ENCODE measurements at regions not wholly inside any gene's neighbourhood (a gene's known extent, or its start where the extent isn't known, plus 50 kb on each side); places are given as distances from the start of the nearest gene placed in this dataset.

- 56% methylated on average over 4 of the region's 4 CpGs for WGBS, 2 experiments (ENCODE audit: low coverage in 1 of 2, low lambda C conversion rate in 2 of 2, missing lambda C conversion rate in 2 of 2)
- H2AFZ ChIP-seq, result no peak overlapping the region
- H3K79me2 ChIP-seq (ENCODE audit: insufficient read depth), result no peaks in the 10 kb centered on the region
- H3K9me3 ChIP-seq (ENCODE audit: low read depth), result no peaks in the 10 kb centered on the region
- H3K27me3 ChIP-seq (replicated peaks; ENCODE audit: insufficient read depth), result no peaks in the 10 kb centered on the region
- H3K4me1 ChIP-seq (ENCODE audit: insufficient read depth), result no peaks in the 10 kb centered on the region
- TF ChIP-seq EZH2 (IDR thresholded peaks at IDR 0.05; ENCODE audit: insufficient read depth, poor library complexity, severe bottlenecking) (no peak), EZH2phosphoT487 (IDR thresholded peaks at IDR 0.05; ENCODE audit: insufficient read depth, low read depth) (no peak)
- no peak overlapping the region for H3K4me2 ChIP-seq (ENCODE audit: unreplicated experiment)
- no peak for DNase-seq
- H3F3A ChIP-seq (ENCODE audit: insufficient read depth), result no peaks in the 10 kb centered on the region
- in situ Hi-C loops (cut with MboI), result no loop called here
- no peaks in the 10 kb centered on the region for H3K36me3 ChIP-seq (ENCODE audit: low read depth)
- H3K27ac ChIP-seq, result no peak overlapping the region
- no peak overlapping the region for H3K4me3 ChIP-seq
- no peaks in the 10 kb centered on the region for H4K20me1 ChIP-seq (ENCODE audit: insufficient read depth)
- H3K9me2 ChIP-seq (ENCODE audit: insufficient read depth), result peaks cover 3% of the 10 kb centered on the region; the same call in 1 of the 2 replicates
- H3K9ac ChIP-seq, result no peak overlapping the region
Measured at GRCh38 chr4:126361287-126361686, 1046.5 kb downstream of the FAT4 start.

- H3K36me3 ChIP-seq (ENCODE audit: low read depth), result no peaks in the 10 kb centered on the region
- no peaks in the 10 kb centered on the region for H3K4me1 ChIP-seq (ENCODE audit: insufficient read depth)
- H2AFZ ChIP-seq, result no peak overlapping the region
- H3K9ac ChIP-seq, result no peak overlapping the region
- H3K4me2 ChIP-seq (ENCODE audit: unreplicated experiment), result no peak overlapping the region
- H3F3A ChIP-seq (ENCODE audit: insufficient read depth), result no peaks in the 10 kb centered on the region
- H3K27me3 ChIP-seq (replicated peaks; ENCODE audit: insufficient read depth), result no peaks in the 10 kb centered on the region
- WGBS, 2 experiments (ENCODE audit: low coverage in 1 of 2, low lambda C conversion rate in 2 of 2, missing lambda C conversion rate in 2 of 2), result 3 to 33% methylated on average over 1 of the region's 1 CpG
- no peaks in the 10 kb centered on the region for H3K9me3 ChIP-seq (ENCODE audit: low read depth)
- peak; percentile 10 for DNase-seq
- no peaks in the 10 kb centered on the region for H4K20me1 ChIP-seq (ENCODE audit: insufficient read depth)
- no peaks in the 10 kb centered on the region for H3K79me2 ChIP-seq (ENCODE audit: insufficient read depth)
- no peak for TF ChIP-seq EZH2 (IDR thresholded peaks at IDR 0.05; ENCODE audit: insufficient read depth, poor library complexity, severe bottlenecking)
- no peak for TF ChIP-seq EZH2phosphoT487 (IDR thresholded peaks at IDR 0.05; ENCODE audit: insufficient read depth, low read depth)
- H3K27ac ChIP-seq, result no peak overlapping the region
- in situ Hi-C loops (cut with MboI), result no loop called here
- H3K4me3 ChIP-seq, result no peak overlapping the region
- H3K9me2 ChIP-seq (ENCODE audit: insufficient read depth), result 0 out of 2 replicates have a peak, but pooled peaks cover 3% of the 10 kb centered on the region
Measured at GRCh38 chr4:126364311-126364911, 1049.7 kb downstream of the FAT4 start.

- no peak overlapping the region for H3K4me3 ChIP-seq
- no peak overlapping the region for H3K27ac ChIP-seq
- H3K9ac ChIP-seq, result no peak overlapping the region
- H3F3A ChIP-seq (ENCODE audit: insufficient read depth), result no peaks in the 10 kb centered on the region
- TF ChIP-seq EZH2phosphoT487 (IDR thresholded peaks at IDR 0.05; ENCODE audit: insufficient read depth, low read depth) (no peak), EZH2 (IDR thresholded peaks at IDR 0.05; ENCODE audit: insufficient read depth, poor library complexity, severe bottlenecking) (no peak)
- 0 out of 2 replicates have a peak, but pooled peaks cover 2% of the 10 kb centered on the region for H3K9me2 ChIP-seq (ENCODE audit: insufficient read depth)
- H3K9me3 ChIP-seq (ENCODE audit: low read depth), result no peaks in the 10 kb centered on the region
- no peaks in the 10 kb centered on the region for H3K4me1 ChIP-seq (ENCODE audit: insufficient read depth)
- no peaks in the 10 kb centered on the region for H4K20me1 ChIP-seq (ENCODE audit: insufficient read depth)
- in situ Hi-C loops (cut with MboI), result no loop called here
- no peaks in the 10 kb centered on the region for H3K27me3 ChIP-seq (replicated peaks; ENCODE audit: insufficient read depth)
- no peaks in the 10 kb centered on the region for H3K36me3 ChIP-seq (ENCODE audit: low read depth)
- no peak for DNase-seq
- no peaks in the 10 kb centered on the region for H3K79me2 ChIP-seq (ENCODE audit: insufficient read depth)
- no peak overlapping the region for H2AFZ ChIP-seq
- no peak overlapping the region for H3K4me2 ChIP-seq (ENCODE audit: unreplicated experiment)
Measured at GRCh38 chr4:126369076-126369475, 1054.3 kb downstream of the FAT4 start.

- no peak overlapping the region for H3K4me3 ChIP-seq
- no peak for TF ChIP-seq EZH2phosphoT487 (IDR thresholded peaks at IDR 0.05; ENCODE audit: insufficient read depth, low read depth)
- no peak for TF ChIP-seq EZH2 (IDR thresholded peaks at IDR 0.05; ENCODE audit: insufficient read depth, poor library complexity, severe bottlenecking)
- no peaks in the 10 kb centered on the region for H3K4me1 ChIP-seq (ENCODE audit: insufficient read depth)
- WGBS, 2 experiments (ENCODE audit: low coverage in 1 of 2, low lambda C conversion rate in 2 of 2, missing lambda C conversion rate in 2 of 2), result 23 to 24% methylated on average over 2 of the region's 2 CpGs
- H3K27ac ChIP-seq, result no peak overlapping the region
- no peaks in the 10 kb centered on the region for H3K9me3 ChIP-seq (ENCODE audit: low read depth)
- no peak overlapping the region for H2AFZ ChIP-seq
- no peaks in the 10 kb centered on the region for H3K79me2 ChIP-seq (ENCODE audit: insufficient read depth)
- no peak overlapping the region for H3K4me2 ChIP-seq (ENCODE audit: unreplicated experiment)
- no peaks in the 10 kb centered on the region for H4K20me1 ChIP-seq (ENCODE audit: insufficient read depth)
- DNase-seq, result no peak
- no peak overlapping the region for H3K9ac ChIP-seq
- no peaks in the 10 kb centered on the region for H3F3A ChIP-seq (ENCODE audit: insufficient read depth)
- no peaks in the 10 kb centered on the region for H3K36me3 ChIP-seq (ENCODE audit: low read depth)
- peaks cover 4% of the 10 kb centered on the region; the same call in 1 of the 2 replicates for H3K9me2 ChIP-seq (ENCODE audit: insufficient read depth)
- in situ Hi-C loops (cut with MboI), result no loop called here
- H3K27me3 ChIP-seq (replicated peaks; ENCODE audit: insufficient read depth), result no peaks in the 10 kb centered on the region
Measured at GRCh38 chr4:126372634-126373033, 1057.9 kb downstream of the FAT4 start.

Data from GM23248 (cell line).